Fibroblast of the aortic adventitia (primary cell): ENCODE measurements at regions not wholly inside any gene's neighbourhood (a gene's known extent, or its start where the extent isn't known, plus 50 kb on each side); places are given as distances from the start of the nearest gene placed in this dataset.

Experiments used
- DNase-seq: peaks from one replicate; pipeline ENCODE4 v3.0.0-alpha.2; 2010; ENCODE audit warnings: low read depth
- H3K4me3 ChIP-seq: 2 replicates; pipeline ENCODE4 v1.5.1; 2011; ENCODE audit warnings: low read depth, mild to moderate bottlenecking, control low read depth, low read length, moderate library complexity
- CTCF ChIP-seq: IDR thresholded peaks from 2 replicates; pipeline ENCODE4 v1.5.1; 2011; ENCODE audit warnings: mild to moderate bottlenecking, low read length, control low read depth, inconsistent platforms; ENCODE audit not compliant: insufficient read depth

- H3K4me3 ChIP-seq = no peak overlapping the region
- TF ChIP-seq CTCF = no peak
- DNase-seq = no peak
Measured at GRCh38 chr1:244941121-244941520, 76.8 kb upstream of the HNRNPU start.

GRCh38 chr1:244937099-244937498 is 72.8 kb upstream of the HNRNPU start:
- no peak for TF ChIP-seq CTCF
- DNase-seq = no peak
- no peak overlapping the region for H3K4me3 ChIP-seq

GRCh38 chr1:244920911-244921761 is 56.8 kb upstream of the HNRNPU start:
- no peak for TF ChIP-seq CTCF
- no peak overlapping the region for H3K4me3 ChIP-seq
- DNase-seq = no peak

GRCh38 chr1:244919320-244920282 is 55.3 kb upstream of the HNRNPU start:
- no peak overlapping the region for H3K4me3 ChIP-seq
- DNase-seq = no peak
- TF ChIP-seq CTCF = no peak

- H3K4me3 ChIP-seq = peak overlapping the region; percentile 71
- DNase-seq = peak; percentile 15
- no peak for TF ChIP-seq CTCF
Measured at GRCh38 chr1:244918421-244919319, 54.3 kb upstream of the HNRNPU start.

- no peak for TF ChIP-seq CTCF
- H3K4me3 ChIP-seq = no peak overlapping the region
- DNase-seq = no peak
Measured at GRCh38 chr1:244917073-244917670, 52.8 kb upstream of the HNRNPU start.
